ENCODE measurements at regions not wholly inside any gene's neighbourhood (a gene's known extent, or its start where the extent isn't known, plus 50 kb on each side); places are given as distances from the start of the nearest gene placed in this dataset.

DNA sequence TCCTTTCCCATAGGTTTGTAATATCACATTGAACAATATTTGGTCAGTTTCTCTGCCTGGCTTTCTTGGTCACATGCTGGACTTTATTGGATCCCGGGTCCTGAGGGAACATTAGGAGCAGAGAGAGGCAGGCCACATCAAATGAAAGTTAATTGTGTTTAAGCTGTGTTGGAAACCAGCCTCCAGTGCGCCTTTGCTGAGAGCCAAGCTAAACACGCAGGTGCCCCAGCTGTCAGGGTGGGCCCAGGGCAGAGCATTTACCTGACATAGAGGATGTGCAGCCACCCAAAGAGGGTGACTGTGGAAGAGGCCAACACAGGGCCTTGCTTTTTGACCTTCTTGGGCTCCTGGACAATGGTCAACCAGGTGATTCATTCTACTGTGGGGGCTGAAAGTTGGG is 149.3 kb downstream of the EBLN2 start:
- H3K9me3 ChIP-seq (ENCODE audit: control insufficient read depth in 4 of 4, low read length in 3 of 4) = no peaks in the 10 kb centered on the region
- no peak for DNase-seq (ENCODE audit: low spot score)
- H3K4me1 ChIP-seq (ENCODE audit: control insufficient read depth in 4 of 4, insufficient read depth in 4 of 4, low read length in 3 of 4) = no peaks in the 10 kb centered on the region
- no peak overlapping the region for H3K9ac ChIP-seq (ENCODE audit: low read depth in 1 of 2, low read length in 2 of 2)
- no peaks in the 10 kb centered on the region for H3K36me3 ChIP-seq (ENCODE audit: control insufficient read depth in 4 of 4, insufficient read depth in 3 of 4, low read depth in 1 of 4, low read length in 3 of 4)
- H3K27me3 ChIP-seq (ENCODE audit: control insufficient read depth in 4 of 4, insufficient read depth in 4 of 4, low read length in 3 of 4) = no peaks in the 10 kb centered on the region
- TF ChIP-seq JUND (IDR thresholded peaks at IDR 0.05) (no peak), FOXA1 (IDR thresholded peaks at IDR 0.05) (no peak), GABPA (IDR thresholded peaks at IDR 0.05 in 1 of 2, conservative IDR thresholded peaks at IDR 0.05 in 1 of 2) (no peak), YY1 (IDR thresholded peaks at IDR 0.05) (no peak)
- TF ChIP-seq, protein P1, sequence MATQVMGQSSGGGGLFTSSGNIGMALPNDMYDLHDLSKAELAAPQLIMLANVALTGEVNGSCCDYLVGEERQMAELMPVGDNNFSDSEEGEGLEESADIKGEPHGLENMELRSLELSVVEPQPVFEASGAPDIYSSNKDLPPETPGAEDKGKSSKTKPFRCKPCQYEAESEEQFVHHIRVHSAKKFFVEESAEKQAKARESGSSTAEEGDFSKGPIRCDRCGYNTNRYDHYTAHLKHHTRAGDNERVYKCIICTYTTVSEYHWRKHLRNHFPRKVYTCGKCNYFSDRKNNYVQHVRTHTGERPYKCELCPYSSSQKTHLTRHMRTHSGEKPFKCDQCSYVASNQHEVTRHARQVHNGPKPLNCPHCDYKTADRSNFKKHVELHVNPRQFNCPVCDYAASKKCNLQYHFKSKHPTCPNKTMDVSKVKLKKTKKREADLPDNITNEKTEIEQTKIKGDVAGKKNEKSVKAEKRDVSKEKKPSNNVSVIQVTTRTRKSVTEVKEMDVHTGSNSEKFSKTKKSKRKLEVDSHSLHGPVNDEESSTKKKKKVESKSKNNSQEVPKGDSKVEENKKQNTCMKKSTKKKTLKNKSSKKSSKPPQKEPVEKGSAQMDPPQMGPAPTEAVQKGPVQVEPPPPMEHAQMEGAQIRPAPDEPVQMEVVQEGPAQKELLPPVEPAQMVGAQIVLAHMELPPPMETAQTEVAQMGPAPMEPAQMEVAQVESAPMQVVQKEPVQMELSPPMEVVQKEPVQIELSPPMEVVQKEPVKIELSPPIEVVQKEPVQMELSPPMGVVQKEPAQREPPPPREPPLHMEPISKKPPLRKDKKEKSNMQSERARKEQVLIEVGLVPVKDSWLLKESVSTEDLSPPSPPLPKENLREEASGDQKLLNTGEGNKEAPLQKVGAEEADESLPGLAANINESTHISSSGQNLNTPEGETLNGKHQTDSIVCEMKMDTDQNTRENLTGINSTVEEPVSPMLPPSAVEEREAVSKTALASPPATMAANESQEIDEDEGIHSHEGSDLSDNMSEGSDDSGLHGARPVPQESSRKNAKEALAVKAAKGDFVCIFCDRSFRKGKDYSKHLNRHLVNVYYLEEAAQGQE (IDR thresholded peaks at IDR 0.05) = no peak
- WGBS = 91% methylated on average over 3 of the region's 3 CpGs
- no peak overlapping the region for H3K27ac ChIP-seq (ENCODE audit: low read depth in 1 of 2, low read length in 2 of 2)
- no peak overlapping the region for H3K4me3 ChIP-seq (ENCODE audit: low read depth in 1 of 3, low read length in 3 of 3)

DNA sequence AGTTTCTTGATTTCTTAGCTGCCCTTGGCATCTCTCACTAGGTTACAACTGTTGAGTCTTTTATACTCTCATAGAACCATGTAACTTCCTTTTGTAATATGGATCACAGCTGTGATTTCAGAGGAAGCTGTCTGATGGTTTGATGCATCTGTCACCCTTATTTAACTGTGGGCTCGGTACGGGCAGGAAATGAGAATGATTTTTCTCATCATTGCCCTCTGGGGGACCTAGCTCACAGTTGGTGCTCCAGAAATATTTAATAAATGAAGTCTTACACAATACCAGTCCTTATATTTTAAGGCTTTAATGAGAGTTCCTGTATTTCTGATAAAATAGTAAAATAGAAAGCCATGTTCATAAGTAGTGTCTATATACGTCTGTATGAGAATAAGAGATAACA is 151.2 kb downstream of the EBLN2 start:
- no peak for DNase-seq (ENCODE audit: low spot score)
- TF ChIP-seq JUND (IDR thresholded peaks at IDR 0.05) = no peak
- no peak for TF ChIP-seq TAF1 (conservative IDR thresholded peaks at IDR 0.05)
- TF ChIP-seq, protein P2, sequence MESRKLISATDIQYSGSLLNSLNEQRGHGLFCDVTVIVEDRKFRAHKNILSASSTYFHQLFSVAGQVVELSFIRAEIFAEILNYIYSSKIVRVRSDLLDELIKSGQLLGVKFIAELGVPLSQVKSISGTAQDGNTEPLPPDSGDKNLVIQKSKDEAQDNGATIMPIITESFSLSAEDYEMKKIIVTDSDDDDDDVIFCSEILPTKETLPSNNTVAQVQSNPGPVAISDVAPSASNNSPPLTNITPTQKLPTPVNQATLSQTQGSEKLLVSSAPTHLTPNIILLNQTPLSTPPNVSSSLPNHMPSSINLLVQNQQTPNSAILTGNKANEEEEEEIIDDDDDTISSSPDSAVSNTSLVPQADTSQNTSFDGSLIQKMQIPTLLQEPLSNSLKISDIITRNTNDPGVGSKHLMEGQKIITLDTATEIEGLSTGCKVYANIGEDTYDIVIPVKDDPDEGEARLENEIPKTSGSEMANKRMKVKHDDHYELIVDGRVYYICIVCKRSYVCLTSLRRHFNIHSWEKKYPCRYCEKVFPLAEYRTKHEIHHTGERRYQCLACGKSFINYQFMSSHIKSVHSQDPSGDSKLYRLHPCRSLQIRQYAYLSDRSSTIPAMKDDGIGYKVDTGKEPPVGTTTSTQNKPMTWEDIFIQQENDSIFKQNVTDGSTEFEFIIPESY (IDR thresholded peaks at IDR 0.05) = no peak
- no peak for TF ChIP-seq HNF4A (conservative IDR thresholded peaks at IDR 0.05)
- no peak for TF ChIP-seq GABPA (IDR thresholded peaks at IDR 0.05 in 1 of 2, conservative IDR thresholded peaks at IDR 0.05 in 1 of 2)
- no peak for TF ChIP-seq NR2F2 (IDR thresholded peaks at IDR 0.05)
- TF ChIP-seq SP1 (IDR thresholded peaks at IDR 0.05) = no peak
- no peak for TF ChIP-seq FOXA2 (IDR thresholded peaks at IDR 0.05)
- TF ChIP-seq HNF4G (IDR thresholded peaks at IDR 0.05) = no peak
- TF ChIP-seq, protein P1 (IDR thresholded peaks at IDR 0.05) = no peak
- TF ChIP-seq, protein P3, sequence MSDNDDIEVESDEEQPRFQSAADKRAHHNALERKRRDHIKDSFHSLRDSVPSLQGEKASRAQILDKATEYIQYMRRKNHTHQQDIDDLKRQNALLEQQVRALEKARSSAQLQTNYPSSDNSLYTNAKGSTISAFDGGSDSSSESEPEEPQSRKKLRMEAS (IDR thresholded peaks at IDR 0.05) = no peak
- TF ChIP-seq, protein P4, sequence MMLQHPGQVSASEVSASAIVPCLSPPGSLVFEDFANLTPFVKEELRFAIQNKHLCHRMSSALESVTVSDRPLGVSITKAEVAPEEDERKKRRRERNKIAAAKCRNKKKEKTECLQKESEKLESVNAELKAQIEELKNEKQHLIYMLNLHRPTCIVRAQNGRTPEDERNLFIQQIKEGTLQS (IDR thresholded peaks at IDR 0.05) = no peak
- TF ChIP-seq RXRA (IDR thresholded peaks at IDR 0.05) = no peak
- TF ChIP-seq RAD21 (IDR thresholded peaks at IDR 0.05) = no peak
- no peak for TF ChIP-seq EGR1 (IDR thresholded peaks at IDR 0.05; ENCODE audit: low read depth in 2 of 2)
- TF ChIP-seq, protein P5, sequence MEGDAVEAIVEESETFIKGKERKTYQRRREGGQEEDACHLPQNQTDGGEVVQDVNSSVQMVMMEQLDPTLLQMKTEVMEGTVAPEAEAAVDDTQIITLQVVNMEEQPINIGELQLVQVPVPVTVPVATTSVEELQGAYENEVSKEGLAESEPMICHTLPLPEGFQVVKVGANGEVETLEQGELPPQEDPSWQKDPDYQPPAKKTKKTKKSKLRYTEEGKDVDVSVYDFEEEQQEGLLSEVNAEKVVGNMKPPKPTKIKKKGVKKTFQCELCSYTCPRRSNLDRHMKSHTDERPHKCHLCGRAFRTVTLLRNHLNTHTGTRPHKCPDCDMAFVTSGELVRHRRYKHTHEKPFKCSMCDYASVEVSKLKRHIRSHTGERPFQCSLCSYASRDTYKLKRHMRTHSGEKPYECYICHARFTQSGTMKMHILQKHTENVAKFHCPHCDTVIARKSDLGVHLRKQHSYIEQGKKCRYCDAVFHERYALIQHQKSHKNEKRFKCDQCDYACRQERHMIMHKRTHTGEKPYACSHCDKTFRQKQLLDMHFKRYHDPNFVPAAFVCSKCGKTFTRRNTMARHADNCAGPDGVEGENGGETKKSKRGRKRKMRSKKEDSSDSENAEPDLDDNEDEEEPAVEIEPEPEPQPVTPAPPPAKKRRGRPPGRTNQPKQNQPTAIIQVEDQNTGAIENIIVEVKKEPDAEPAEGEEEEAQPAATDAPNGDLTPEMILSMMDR (IDR thresholded peaks at IDR 0.05; ENCODE audit: low read depth, low read length, missing input control) = no peak
- TF ChIP-seq FOXA1 (IDR thresholded peaks at IDR 0.05) = no peak
- 71% methylated on average over 3 of the region's 3 CpGs for WGBS
- Histone ChIP-seq H3K9ac (ENCODE audit: low read depth in 1 of 2, low read length in 2 of 2) (no peak overlapping the region), H3K4me1 (ENCODE audit: control insufficient read depth in 4 of 4, insufficient read depth in 4 of 4, low read length in 3 of 4) (no peaks in the 10 kb centered on the region), H3K27me3 (ENCODE audit: control insufficient read depth in 4 of 4, insufficient read depth in 4 of 4, low read length in 3 of 4) (no peaks in the 10 kb centered on the region), H3K9me3 (ENCODE audit: control insufficient read depth in 4 of 4, low read length in 3 of 4) (no peaks in the 10 kb centered on the region), H3K27ac (ENCODE audit: low read depth in 1 of 2, low read length in 2 of 2) (no peak overlapping the region), H3K36me3 (ENCODE audit: control insufficient read depth in 4 of 4, insufficient read depth in 3 of 4, low read depth in 1 of 4, low read length in 3 of 4) (no peaks in the 10 kb centered on the region), H3K4me3 (ENCODE audit: low read depth in 1 of 3, low read length in 3 of 3) (no peak overlapping the region)

Data from liver (tissue), 8 donors.